Esophagus mucosa (tissue), 1 donor: ENCODE measurements at regions not wholly inside any gene's neighbourhood (a gene's known extent, or its start where the extent isn't known, plus 50 kb on each side); places are given as distances from the start of the nearest gene placed in this dataset.
"Not testable (repeated sequence)": the region's sequence is repeated elsewhere in the genome, so short reads cannot be mapped to it uniquely, and the experiment has no call there.

ENCODE experiments used
- ATAC-seq: fragments of 200-7000 bp; cut with Tn5 transposase; one replicate; pipeline ENCODE4 v1.9.1; 2020
- donor health status: DM: yes; HTN: yes; CAD: no.

DNA sequence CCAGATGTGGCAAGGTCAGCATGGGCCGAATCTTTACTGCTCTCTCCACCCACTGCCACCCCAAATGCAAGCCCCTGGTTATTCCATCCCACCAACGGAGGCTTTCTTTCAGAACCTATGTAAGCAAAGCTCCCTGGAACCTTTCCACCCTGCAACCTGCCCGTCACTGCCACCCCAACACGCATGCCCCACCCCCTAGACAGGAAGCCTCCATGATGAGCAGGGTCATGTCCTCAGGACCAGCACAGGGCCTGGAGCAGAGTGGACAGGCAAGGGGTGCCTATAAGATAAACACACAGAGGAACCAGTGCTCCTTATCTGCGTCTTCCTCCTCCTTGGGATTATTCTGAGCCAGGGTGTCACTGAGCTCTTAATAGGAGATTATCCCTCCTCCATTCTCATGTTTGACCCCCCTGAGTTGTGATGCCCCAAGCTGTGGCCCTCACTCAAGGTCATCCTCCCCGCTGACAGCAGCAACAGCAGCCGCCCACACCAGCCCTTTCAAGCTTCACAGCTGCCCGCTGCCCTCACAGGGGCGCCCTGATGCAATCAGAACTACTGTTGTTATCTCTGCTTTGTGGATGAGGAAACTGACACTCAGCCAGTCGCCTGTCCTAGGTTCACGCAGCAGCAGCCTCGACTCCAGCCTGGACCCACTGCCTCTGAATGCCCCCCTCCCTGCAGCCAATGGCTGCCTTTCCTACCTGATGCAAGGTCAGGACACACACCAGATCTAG, 647.3 kb downstream of the TBC1D22A start:
- ATAC-seq = no peak

DNA sequence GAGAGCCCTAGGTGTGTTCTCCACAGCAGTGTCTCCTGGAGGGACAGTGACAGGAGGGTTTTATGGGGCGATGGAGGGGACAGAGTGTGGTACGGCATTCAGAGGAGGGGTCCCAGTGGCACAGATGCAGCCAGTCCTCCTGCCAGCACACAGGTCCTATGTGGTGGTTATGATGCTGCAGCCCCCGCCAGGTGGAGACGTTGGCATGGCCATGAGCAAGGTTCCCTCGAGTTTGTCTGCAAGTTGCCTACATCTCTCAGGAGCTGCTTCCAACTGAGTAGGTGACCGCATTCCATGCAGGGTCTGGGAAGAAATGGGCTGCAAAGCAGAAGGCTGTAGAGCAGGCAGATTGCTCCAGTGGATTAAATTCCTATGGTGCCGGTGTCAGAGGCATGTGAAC, 646.0 kb downstream of the TBC1D22A start:
- no peak for ATAC-seq

DNA sequence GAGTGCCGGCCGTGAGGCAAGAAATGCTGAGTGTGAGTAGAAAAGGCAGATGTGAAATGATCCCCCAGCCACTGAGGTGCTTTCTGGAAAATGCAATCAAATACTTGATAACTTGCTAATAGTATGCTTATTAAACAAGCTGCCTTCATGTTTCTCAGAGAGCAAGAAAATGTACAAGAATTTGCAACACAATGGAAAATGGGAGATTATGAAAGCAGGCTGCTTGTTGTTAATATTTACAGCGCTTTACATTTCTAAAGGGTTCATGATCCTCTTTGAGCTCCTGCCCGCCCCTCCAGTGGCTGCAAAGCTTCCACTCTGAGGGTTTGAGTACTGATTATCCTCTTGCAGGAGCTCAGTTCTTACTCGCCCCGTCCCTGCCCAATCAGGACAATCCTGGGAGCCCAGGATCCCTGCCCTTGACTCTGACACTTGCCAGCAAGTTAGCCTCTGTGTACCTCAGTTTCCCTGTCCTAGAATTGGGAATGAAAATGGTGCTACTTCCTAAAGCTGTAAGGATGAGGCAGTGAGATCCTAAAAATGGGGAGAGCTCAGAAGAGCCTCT, 645.1 kb downstream of the TBC1D22A start:
- no peak for ATAC-seq

DNA sequence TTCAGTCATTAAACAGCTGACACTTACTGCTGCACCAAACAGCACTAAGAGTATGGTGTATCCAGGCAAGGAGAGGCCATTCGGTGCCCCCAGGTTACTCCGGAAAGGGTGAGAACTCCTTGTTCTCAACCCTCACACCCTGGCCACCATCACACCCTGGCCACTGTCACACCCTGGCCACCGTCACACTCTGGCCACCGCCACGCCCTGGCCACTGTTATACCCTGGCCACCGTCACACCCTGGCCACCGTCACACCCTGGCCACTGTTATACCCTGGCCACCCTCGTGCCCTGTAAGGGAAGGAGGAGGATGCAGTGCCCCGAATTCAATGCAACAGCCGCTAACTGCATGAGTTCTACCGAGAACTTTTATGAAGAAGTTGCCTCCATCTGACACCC, 644.4 kb downstream of the TBC1D22A start:
- no peak for ATAC-seq

DNA sequence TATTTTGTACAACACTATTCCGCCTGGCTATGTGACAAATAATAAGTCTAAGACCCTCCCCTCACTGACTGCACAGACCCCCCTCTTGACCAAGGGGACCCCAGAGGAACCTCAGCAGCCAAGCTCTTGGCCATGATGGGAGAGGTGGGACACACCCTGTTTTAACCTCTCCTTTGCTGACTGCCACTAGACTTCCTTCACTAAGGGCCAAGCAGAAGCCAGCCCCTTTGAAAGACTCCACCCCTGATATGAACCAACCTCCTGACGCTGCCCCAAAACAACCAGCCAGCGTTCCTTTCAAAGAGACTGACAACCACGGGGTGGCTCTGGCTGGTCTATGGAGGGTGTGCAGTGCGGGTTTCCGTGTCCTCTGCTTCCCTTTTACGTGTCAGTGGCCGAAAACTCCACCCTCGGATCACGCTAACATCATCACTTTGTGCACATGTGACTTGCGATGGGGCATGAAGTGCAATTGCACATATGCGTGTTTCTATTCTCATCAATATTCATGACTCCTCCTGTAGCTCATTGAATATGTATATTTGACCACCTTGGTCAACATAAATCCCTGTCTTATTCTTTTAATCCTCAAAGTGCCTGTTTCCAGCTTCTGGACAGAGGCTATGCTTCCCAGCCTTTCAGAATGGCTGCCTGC, 643.9 kb downstream of the TBC1D22A start:
- no peak for ATAC-seq

DNA sequence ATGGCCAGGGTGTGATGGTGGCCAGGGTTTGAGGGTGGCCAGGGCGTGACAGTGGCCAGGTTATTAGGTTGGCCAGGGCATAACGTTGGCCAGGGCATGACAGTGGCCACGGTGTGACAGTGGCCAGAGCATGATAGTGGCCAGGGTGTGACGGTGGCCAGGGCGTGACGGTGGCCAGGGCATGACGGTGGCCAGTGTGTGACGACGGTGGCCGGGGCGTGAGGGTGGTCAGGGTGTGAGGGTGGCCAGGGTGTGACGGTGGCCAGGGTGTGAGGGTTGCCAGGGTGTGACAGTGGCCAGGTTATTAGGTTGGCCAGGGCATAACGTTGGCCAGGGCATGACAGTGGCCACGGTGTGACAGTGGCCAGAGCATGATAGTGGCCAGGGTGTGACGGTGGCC, 642.8 kb downstream of the TBC1D22A start:
- ATAC-seq = not testable (repeated sequence)

DNA sequence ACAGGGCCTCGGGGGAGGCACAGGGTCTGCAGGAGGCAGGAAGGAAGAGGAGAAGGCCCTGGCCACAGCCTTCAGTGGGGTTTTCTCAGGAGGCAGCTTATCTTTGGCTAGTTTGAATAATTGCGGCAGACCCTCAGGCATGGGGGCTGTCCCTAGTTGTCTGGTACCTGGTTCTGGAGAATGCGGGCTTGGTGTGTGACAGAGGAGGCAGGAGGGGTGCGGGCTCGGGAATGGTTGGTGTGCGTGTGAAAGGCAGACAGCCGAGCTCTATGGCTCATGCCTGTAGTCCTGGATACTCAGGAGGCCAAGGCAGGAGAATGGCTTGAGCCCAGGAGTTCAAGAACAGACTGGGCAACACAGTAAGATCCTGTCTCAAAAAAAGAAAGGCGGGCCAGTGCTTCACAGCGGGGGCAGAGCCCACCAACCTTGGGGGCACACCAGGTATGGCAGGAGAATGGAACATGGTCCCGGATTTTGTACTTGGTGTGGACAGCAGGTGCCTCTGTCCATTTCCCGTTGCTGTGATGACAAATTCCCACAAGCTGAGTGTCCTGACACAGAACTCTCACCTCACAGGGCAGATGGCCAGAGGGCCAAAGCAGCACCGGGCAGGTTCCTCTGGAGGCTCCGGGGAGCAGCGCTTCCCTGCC, 640.6 kb downstream of the TBC1D22A start:
- ATAC-seq = no peak

DNA sequence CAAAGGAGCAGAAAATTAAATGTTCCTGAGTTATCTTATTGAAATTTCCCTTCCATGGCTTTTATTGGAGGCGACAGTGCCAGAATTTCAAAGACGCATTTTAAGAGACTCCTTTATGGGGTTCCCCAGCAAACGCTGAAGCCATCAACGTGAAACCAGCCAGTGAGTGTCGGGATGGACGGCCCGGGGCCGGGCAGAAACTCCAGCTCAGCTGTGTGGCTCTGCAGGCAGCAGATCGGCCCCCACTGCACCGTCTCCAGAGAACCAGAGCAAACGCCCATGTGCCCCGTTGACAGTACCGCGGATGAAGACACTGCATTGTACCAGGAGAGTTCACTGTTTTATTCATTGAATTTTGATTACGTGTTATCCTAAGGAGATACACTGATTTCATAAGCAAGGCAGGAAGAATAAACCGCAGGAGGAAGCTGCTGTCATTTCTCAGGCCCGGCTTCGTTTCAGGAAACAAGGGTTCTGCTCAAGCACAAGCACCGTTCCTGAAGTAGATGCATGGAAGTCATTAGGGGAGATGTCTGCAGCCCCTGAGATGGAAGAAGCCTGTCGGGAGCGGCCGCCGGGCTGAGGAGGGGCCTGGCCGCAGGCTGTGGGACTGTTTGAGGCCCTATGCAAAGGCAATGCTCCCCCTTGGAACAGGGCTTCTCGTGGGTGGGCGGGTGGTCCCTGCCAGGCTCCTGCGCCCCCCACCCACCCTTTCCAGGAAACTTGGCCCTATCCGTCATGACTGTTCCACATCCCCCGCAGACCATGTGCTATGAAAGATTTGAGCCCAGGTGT, 639.7 kb downstream of the TBC1D22A start:
- ATAC-seq = no peak

DNA sequence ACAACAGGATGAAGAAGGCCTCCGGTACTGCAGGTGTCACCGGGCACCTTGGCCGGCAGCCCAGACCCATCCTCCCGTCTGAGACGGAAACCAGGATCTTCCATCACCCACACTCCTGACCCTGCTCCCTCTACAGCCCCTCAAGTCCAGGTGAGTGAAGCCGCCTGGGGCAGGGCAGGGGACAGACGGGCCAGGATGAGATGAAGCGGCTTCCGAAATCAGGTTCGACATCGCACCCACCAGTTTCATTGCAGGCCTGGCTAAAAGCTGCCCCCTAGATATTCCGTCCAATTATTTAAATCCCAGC, 639.1 kb downstream of the TBC1D22A start:
- ATAC-seq = no peak

DNA sequence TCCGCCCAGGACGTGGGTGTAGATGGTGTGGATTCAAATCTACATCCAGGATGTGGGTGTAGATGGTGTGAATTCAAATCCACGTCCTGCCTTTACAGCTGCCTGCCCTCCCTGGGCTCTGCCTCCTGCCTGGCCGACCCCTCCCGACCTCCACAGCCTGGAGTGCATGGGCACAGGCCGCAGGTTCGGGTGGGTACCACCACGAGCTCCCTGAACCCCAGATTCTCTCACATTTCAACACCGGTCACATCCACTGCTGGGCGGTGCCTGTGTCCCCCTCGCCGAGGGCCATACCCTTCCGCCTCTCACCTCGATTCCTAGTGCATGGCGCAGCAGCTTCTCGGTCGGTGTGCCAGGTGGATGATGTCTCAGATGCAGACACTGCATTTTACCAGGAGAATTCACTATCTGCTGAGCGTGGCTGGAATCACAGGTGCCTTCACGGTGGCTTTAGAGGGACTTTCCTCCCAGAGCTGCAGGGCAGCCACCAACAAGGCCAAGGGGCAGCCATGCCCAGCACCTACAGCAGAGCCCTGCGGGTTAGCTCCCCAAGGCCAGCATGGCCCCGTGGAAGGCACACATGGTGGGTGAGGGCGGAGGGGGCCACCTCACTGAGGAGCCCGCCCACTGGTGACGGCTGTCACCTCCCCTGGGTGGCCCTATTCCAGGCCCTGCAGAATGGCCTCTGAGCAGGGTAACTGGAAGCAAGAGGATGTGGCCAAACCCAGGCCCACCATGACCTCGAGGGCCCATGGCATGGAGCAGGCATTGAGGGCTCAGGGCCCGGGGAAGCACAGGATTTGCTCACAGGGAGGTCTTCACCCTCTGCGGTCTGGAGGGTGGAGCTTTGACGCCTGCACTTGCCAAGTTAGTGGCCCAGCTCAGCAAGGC, 638.5 kb downstream of the TBC1D22A start:
- no peak for ATAC-seq

DNA sequence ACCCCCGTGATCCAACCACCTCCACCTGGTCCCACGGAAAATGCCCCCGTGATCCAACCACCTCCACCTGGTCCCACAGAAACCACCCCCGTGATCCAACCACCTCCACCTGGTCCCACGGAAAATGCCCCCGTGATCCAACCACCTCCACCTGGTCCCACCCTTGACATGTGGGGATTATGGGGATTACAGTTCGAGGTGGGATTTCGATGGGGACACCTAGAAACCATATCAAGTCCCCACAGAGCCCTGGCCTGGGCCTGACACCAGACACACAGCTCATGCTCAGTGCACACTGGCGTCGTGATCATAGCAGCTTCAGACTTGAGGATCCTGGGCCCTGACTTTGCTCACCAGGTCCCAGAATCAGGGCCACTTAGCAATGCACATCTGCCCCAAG, 637.7 kb downstream of the TBC1D22A start:
- ATAC-seq = not testable (repeated sequence)

DNA sequence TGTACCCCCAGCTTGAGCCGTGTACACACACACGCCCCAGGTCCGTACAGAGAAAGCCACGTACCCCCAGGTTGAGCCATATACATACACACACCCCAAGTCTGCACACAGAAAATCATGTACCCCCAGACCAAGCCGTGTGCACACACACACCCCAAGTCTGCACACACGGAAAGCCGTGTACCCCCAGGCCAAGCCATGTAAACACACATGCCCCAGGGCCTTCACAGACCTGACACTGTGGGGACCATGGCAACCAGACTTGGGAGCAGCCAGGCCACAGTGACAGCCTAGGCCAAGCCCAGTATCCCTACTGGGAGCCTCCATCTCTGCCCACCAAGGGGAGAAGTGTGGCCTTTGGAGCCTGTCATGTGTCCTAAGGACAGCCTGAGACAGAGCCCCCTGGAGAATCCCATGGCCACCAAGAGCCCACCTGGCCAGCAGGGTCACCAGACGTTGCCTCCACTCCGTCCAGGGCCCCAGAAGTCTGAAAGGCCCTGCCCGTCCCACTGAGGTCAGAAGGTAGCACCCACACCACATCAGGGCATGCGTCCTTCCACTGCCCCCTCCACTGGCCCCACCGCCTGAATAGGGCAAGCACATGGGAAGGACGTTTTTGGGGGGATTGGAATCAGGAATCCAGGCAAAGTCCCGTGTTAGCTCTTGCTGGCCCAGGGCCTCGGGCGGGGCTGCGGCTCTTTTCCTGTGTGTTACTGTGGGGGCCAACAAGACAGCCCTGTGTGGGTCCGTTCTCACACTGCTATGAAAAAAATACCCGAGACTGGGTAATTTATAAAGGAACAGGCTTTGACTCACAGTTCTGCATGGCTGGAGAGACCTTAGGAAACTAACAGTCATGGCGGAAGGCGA, 636.7 kb downstream of the TBC1D22A start:
- no peak for ATAC-seq

DNA sequence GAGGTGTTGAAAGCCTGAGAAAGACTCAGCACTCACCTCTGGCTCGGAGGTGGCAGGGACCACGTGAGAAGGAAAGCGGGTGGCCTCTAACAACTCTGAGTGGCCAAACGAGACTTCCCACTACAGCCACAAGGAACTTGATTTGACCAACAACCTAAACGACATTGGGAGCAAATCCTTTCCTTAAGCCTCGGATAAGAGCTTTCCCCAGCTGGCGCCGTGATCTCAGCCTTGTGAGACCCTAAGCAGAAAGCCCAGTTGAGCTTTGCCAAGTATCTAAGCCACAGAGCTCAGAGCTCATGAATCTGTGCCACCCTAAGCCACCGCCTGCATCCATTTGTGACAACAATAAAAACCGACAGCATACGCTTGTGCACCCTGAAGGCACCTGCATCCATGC, 636.0 kb downstream of the TBC1D22A start:
- ATAC-seq = no peak

DNA sequence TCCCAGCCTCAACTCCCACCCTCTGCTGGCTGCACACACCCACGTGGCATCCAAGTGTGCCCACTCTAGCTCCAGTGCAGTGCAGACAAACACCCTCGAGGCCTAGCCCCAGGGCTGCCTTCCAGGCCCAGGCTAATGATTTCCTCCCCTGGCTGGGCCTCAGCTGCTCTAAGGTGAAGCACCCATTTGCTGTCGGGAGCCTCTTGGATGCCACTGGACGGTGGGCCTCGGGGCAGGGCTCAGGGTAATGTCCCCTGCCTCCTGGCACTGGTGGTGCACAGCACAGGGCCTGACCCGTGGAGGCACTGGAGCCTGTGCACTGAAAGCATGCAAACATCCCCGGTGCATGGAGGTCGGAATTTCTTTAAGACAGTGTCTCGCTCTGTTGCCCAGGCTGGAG, 635.2 kb downstream of the TBC1D22A start:
- ATAC-seq = no peak

DNA sequence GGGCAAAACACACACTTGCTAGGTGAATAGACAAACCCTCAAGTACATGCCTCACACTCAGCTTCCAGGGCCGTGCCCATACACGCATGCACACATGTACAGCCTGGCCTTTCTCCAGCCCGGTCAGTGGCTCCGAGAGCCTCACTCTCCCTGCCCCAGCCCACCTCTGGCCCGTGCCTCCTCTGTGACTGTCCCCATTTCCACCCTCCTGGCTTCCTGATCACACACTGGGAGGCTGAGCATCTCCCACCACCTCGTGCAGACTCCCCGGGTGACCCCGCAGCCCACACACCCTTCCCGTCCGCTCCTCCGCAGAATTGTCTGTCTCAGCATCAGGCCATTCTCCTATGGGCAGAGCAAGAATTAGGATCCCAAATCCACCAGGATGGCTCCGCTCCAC, 634.1 kb downstream of the TBC1D22A start:
- ATAC-seq = no peak

DNA sequence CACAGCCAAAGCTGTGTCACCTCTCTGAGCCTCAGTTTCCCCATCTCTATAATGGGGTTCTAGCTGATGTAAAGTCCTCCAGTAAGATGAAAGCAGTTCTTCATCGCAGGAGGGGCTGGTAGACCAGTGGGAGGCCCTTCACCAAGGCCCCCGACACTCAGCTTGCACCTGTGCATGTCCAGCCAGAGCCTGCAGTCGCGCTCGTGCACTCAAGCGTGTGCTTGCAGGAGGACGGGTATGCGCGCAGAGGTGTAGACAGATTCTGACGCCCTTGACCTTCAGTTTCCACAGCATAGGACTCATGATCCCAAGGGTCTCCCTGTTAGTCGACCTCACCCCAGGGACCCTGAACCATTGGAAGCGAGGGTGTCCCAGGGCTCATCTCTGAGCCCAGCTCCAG, 633.7 kb downstream of the TBC1D22A start:
- no peak for ATAC-seq

DNA sequence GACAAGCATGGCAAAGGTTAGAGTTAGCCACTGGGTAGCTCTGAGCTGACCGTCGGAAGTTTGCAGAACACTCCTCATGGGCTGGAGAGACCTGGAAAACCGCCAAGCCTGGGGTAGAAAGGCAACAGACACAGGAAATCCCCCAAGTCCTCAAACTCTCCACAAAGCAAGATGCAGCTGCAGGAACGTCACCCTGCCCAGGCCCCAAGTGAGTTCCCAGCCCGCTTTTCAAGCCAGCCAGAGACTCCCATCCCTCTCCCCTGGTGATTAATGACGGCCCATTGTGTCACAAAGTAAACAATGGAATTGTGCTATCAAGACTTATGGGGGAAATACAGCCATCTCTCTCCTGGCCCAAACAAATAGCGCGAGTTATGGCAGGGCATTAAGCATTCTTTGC, 633.0 kb downstream of the TBC1D22A start:
- ATAC-seq = no peak

DNA sequence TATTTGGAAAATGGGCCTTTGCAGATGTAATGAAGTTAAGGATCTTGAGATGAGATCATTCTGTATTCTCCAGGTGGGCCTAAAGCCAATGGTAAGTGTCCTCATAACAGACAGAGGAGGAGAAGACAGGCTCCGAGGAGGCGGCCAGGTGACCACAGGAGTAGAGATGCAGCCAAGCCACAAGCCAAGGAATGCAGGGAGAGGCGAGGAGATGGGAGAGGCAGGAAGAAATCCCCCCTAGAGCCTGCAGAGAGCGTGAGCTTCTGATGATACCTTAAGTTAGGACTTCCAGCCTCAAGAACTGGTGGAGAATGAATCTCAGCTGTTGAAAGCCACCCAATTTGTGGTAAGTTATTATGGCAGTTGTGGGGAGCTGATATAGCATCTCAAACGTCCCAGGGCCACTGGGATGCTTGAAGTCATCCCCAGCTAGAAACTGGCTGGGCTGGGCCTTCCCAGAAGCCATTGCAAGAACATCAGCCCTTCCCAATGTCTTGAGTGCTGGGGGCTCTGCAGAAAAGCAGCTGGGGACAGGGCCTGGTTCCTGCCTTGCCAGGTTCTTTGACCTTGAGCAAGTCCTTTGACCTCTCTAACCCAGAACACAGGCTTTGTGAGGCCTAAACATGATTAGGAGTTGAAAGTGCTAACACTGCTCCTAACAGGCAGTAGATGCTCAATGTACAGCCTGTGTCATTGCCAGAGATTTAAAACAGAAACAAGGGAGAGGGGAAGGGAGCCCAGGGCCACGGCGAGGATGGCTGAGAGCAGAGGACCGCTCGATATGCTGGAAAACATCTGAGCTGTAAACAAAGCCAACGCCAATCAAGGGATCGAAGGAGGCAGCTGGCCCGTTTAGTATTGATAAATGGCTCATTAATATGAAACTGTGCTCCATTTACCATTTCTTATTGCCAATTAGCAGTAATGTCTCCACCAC, 632.3 kb downstream of the TBC1D22A start:
- ATAC-seq = no peak

DNA sequence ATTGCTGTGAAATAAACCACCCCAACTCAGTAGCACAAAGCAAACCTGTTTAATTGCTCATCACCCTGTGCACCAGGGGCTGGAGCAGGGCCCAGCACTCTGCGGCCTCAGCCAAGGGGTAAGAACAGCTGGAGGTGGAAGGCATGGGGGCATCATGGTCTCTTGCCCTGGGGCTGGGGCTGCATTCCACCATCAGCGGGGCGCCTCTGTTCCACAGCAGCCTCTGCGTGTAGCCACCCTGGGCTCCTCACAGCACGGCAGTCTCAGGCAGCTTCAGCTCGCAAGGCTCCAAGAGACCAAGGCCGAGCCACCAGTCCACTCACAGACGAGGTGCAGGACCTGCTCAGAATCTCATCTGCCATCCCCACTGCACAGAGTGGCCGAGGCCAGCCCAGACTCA, 630.7 kb downstream of the TBC1D22A start:
- ATAC-seq = no peak

DNA sequence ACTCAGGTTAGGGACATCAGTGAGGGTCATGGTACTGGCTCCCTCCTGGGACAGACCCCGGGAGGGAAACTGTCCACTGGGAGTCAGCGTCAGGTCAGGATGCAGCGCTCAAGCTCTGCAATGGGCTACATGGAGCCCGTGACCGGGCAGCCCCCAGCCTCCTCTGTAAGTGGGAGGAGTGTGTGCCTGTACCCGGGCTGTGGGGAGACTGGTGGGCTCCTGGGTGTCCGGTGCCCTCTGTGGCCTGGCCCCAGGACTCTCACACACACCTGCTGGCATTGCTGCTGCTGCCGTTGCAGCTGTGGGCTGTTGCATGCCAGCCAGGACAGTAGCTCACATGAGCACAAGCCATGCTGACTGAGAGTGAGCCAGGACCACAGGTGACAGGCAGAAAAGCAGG, 630.3 kb downstream of the TBC1D22A start:
- no peak for ATAC-seq
